Activated B cell treated with CpG ODN at 0.5 μM for 24 hours (primary cell): ENCODE measurements at regions not wholly inside any gene's neighbourhood (a gene's known extent, or its start where the extent isn't known, plus 50 kb on each side); places are given as distances from the start of the nearest gene placed in this dataset.

Source experiments
- ATAC-seq: fragments of 200-7000 bp; cut with Tn5 transposase; one replicate; pipeline ENCODE4 v1.10.0; 2021; ENCODE audit warnings: low read depth, mild to moderate bottlenecking, moderate library complexity
- CTCF ChIA-PET: fragments of 350-600 bp; sonication (Branson Sonifier 250); formaldehyde crosslinking; loops from one replicate; lab custom pipeline; 2021; ENCODE audit warnings: antibody characterized with exemption; lab: Charles Lee
- POLR2A ChIA-PET: fragments of 350-600 bp; sonication (Branson Sonifier 250); formaldehyde crosslinking; loops from one replicate; lab custom pipeline; 2021; ENCODE audit warnings: antibody characterized with exemption; lab: Charles Lee
- DNase-seq: peaks from one replicate; pipeline ENCODE4 v3.0.0; 2022
- H3K27ac Mint-ChIP-seq: one replicate; pipeline ENCODE4 v1.8.0; 2020; ENCODE audit warnings: mixed read lengths
- H3K27me3 Mint-ChIP-seq: one replicate; pipeline ENCODE4 v1.8.0; 2021; ENCODE audit warnings: mixed read lengths
- H3K36me3 Mint-ChIP-seq: one replicate; pipeline ENCODE4 v1.8.0; 2021; ENCODE audit warnings: low read depth, mixed read lengths
- H3K4me1 Mint-ChIP-seq: one replicate; pipeline ENCODE4 v1.8.0; 2021; ENCODE audit warnings: mixed read lengths
- H3K4me3 Mint-ChIP-seq: one replicate; pipeline ENCODE4 v1.8.0; 2020; ENCODE audit warnings: mild to moderate bottlenecking, mixed read lengths
- H3K9me3 Mint-ChIP-seq: one replicate; pipeline ENCODE4 v1.8.0; 2020; ENCODE audit warnings: mixed read lengths
- CTCF ChIP-seq: fragments of 200-600 bp; IDR thresholded peaks from one replicate; pipeline ENCODE4 v1.8.0; 2022; ENCODE audit warnings: antibody characterized with exemption, mild to moderate bottlenecking
- intact Hi-C: fragments of 100-400 bp; cut with micrococcal nuclease; formaldehyde crosslinking; loops from one replicate; pipeline ENCODE4 v1.15.1; 2024

DNA sequence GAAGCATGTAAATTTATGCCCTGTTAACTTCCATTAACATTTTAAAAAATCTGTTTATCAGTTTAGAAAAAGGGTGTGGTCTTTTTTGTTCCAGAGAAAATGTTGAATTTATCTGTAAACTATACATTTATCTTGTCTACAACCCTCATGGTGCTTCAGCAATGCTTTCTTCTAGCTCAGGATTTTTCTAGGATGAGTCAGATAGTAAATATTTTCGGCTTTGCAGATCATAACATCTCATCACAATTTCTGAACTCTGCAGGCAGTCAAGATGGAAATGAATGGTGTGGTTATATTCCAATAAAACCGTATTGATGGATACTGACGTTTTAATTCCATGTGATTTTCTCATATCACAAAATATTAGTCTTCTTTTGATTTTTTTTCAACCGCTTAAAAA is 70.5 kb upstream of the FOXB1 start:
- intact Hi-C loops: no loop called here
- ChIA-PET CTCF (no interaction called here), POLR2A (no interaction called here)

DNA sequence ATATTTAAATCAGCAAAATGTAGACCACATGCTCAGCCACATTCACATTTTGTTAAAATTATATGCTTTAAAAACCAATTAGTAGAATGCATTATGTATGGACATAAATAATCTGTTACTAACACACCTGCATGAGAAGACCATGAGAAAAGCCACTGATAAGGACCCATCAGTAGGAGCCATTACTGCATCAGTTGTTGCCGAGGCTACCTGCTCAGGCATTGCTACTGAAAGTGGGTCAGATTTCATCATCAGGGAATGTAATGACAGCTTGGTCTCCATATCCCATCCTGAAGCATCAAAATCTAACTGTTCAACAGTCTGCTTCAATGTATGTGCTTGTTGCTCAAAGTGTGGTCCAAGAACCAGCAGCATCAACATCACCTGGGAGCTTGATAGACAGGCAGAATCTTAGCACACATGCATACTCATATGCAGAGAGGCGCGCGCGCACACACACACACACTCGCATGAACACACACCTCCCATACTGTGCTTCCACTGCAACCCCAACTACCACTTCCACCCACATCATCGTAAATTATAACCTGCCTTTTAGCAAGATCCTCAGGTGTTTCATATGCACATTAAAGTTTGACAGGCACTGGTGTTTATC is 72.4 kb upstream of the FOXB1 start:
- Mint-ChIP-seq H3K4me1 (no peaks in the 10 kb centered on the region), H3K36me3 (no peaks in the 10 kb centered on the region), H3K4me3 (no peak overlapping the region), H3K9me3 (no peaks in the 10 kb centered on the region), H3K27ac (no peak overlapping the region), H3K27me3 (peaks cover 23% of the 10 kb centered on the region)
- ChIA-PET POLR2A (no interaction called here), CTCF (no interaction called here)
- TF ChIP-seq CTCF: no peak
- intact Hi-C loops: no loop called here
- ATAC-seq (no peak), DNase-seq (no peak)

More for the DNA sequence above, 70.5 kb upstream of the FOXB1 start:
- Mint-ChIP-seq H3K27me3 (peaks cover 13% of the 10 kb centered on the region), H3K4me1 (no peaks in the 10 kb centered on the region), H3K4me3 (no peak overlapping the region), H3K36me3 (no peaks in the 10 kb centered on the region), H3K9me3 (no peaks in the 10 kb centered on the region), H3K27ac (no peak overlapping the region)
- no peak for DNase-seq
- no peak for TF ChIP-seq CTCF
- no peak for ATAC-seq

- CTCF ChIA-PET: no interaction called here
Observed at GRCh38 chr15:59924812-59925522, 79.1 kb upstream of the FOXB1 start.

DNA sequence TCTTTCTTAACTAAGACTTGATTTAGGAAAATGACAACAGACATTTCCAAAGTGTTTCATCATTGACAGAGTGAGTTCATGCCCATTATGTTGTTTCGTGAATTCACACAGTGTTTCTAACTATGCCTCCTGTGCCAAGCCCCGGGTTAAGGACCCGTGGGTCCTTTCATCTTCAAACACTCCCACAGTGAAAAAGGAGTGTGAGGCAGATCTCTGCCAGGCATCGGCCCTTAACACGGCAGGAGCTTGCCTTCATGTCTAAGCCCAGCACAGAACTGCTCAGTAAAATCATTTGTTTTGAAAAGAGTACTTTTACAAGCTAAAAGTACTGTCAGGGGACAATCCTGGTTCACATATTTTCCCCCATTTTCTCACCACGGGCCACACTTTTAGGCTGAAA is 80.0 kb upstream of the FOXB1 start:
- ChIA-PET CTCF (no interaction called here), POLR2A (no interaction called here)
- Mint-ChIP-seq H3K27me3 (peaks cover 17% of the 10 kb centered on the region), H3K27ac (no peak overlapping the region), H3K9me3 (no peaks in the 10 kb centered on the region), H3K4me1 (no peaks in the 10 kb centered on the region), H3K4me3 (no peak overlapping the region), H3K36me3 (no peaks in the 10 kb centered on the region)
- TF ChIP-seq CTCF: no peak
- ATAC-seq: no peak
- intact Hi-C loops: no loop called here
- DNase-seq: no peak

More at GRCh38 chr15:59924812-59925522, 79.1 kb upstream of the FOXB1 start:
- intact Hi-C loops: no loop called here
- DNase-seq: no peak
- POLR2A ChIA-PET: no interaction called here
- H3K4me1 Mint-ChIP-seq: no peaks in the 10 kb centered on the region
- ATAC-seq: no peak
- H3K27me3 Mint-ChIP-seq: peaks cover 17% of the 10 kb centered on the region
- no peak overlapping the region for H3K27ac Mint-ChIP-seq
- no peak overlapping the region for H3K4me3 Mint-ChIP-seq
- no peak for TF ChIP-seq CTCF
- H3K36me3 Mint-ChIP-seq: no peaks in the 10 kb centered on the region
- no peaks in the 10 kb centered on the region for H3K9me3 Mint-ChIP-seq

DNA sequence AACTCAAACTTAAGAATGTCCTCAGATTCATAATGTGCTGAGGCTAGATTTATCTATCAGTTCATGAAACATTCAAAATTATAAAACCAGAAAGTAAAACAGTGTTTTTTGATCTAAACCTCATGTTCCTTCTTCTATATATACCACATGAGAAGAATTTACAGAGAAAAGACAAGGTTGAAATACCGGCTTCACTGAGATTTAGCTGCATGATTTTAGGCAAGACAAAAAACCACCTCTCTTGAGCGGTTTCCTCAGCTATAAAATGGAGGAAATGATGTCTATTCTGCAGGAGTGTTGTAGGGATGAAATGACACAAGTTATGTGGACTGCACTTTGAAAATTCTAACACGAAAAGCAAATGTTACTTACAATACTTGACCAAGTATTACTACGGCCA is 80.6 kb upstream of the FOXB1 start:
- no peak for TF ChIP-seq CTCF
- POLR2A ChIA-PET: no interaction called here
- H3K4me1 Mint-ChIP-seq: no peaks in the 10 kb centered on the region
- intact Hi-C loops: no loop called here
- H3K4me3 Mint-ChIP-seq: no peak overlapping the region
- H3K27me3 Mint-ChIP-seq: peaks cover 14% of the 10 kb centered on the region
- H3K27ac Mint-ChIP-seq: no peak overlapping the region
- CTCF ChIA-PET: no interaction called here
- DNase-seq (no peak), ATAC-seq (no peak)
- no peaks in the 10 kb centered on the region for H3K36me3 Mint-ChIP-seq
- no peaks in the 10 kb centered on the region for H3K9me3 Mint-ChIP-seq
